ENCODE measurements at regions not wholly inside any gene's neighbourhood (a gene's known extent, or its start where the extent isn't known, plus 50 kb on each side); places are given as distances from the start of the nearest gene placed in this dataset.
"Not testable (repeated sequence)": the region's sequence is repeated elsewhere in the genome, so short reads cannot be mapped to it uniquely, and the experiment has no call there.

DNA sequence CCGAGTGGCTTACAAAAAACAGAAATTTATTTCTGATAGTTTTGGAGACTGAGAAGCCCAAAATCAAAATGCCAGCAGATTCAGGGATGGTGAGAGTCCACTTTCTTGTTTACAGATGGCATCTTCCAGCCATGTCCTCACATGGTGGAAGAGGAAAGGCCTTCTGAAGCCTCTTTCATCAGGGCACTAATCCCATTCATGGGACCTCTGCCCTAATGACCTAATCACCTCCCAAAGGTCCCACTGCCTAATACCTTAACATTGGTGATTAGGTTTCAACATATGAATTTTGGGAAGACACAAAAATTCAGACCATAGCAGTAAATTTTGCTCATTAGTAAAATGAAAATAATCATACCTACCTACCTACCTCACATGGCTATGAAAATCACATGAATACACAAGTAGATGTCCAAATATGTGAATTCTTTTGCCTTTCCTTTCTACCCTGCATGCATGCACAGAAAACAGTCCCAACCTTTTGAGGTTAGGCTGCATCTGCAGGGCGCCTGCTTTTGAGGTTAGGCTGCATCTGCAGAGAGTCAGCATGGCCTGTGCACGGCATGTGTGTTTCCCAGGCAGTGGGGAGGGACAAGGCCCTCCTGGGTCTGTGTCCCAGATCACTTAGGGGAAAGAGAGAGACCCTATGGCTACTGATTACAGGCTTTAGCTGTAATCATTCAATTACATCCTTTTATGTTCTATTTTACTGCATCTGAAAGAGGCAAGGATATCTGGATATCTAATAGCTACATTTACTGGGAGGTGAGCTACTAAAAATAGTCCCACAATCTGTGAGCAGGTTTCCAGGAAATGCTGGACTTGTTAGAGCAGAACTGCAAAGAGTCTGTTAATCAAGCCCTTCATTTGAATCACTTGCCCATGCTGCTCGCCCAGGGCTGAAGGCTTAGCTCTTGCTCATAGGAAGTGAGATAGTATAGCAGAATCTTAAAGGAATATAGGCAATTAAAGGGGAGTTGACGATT lies 497.7 kb upstream of the MARCKS start:
- no peak for DNase-seq (ENCODE audit: low read depth in 3 of 3, low spot score in 1 of 3)

DNA sequence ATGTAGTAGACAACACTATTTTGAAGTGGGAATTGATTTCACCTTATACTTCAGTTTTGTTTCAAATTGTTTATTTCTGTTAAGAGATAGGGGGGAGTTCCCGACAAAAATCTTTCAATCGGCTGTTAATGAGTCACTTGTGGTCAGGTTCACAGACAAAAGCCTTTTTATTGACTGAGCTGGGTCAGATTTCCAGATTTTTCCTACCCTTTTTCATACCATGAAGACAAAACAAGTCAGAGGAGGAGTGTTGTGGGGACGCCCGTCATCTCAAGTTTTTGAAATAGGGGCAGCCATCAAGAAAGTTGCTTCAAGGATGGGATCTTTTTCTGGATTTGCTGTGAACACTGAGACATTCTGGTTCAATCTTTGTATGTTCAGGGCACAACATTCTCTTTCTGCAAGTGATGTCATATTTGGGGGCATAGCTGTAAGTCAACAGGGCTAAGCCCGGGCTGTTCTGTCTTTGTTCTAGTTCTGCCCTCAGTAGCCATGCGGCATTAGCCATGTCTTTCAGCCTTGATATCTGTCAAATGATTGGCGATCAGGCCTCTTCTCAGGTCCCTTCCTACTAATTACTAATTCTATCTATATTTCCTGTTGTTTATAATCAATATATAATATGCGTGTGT lies 496.0 kb upstream of the MARCKS start:
- DNase-seq (ENCODE audit: low read depth in 3 of 3, low spot score in 1 of 3): no peak

DNA sequence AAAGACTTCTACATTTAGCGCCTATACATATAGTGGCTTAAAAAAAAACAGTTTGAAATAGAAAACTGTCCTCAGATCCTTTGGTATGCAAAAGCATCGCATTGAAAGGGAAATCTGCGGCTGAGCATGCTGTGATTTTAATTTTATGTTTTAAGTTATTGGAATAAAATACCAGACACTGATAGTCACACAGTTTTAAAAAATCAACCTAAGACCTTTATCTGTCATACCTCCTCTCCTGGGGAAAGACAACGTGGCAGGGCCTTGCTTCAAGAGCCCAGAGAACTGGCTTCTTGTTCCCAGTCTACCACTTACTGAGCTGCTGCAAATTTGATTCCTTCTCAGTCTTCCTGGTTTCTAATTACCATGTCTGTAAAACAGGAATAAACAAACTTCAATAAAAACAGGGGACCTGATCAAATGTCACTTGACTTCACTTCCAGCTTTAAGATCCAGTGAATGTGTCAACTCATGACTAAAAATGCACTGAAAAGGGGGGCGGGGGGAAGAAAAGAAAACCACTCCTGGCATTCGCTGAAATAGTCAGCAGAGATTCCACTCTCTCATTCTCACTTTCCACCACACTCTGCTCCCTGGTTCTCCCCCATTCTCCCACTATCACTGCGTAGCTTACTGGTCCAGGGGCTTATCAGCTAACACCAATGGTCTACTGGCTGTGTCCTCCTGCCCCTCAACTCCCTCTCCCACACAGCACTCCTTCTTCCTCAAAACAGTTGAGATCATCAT lies 494.7 kb upstream of the MARCKS start:
- no peak for DNase-seq (ENCODE audit: low read depth in 3 of 3, low spot score in 1 of 3)

DNA sequence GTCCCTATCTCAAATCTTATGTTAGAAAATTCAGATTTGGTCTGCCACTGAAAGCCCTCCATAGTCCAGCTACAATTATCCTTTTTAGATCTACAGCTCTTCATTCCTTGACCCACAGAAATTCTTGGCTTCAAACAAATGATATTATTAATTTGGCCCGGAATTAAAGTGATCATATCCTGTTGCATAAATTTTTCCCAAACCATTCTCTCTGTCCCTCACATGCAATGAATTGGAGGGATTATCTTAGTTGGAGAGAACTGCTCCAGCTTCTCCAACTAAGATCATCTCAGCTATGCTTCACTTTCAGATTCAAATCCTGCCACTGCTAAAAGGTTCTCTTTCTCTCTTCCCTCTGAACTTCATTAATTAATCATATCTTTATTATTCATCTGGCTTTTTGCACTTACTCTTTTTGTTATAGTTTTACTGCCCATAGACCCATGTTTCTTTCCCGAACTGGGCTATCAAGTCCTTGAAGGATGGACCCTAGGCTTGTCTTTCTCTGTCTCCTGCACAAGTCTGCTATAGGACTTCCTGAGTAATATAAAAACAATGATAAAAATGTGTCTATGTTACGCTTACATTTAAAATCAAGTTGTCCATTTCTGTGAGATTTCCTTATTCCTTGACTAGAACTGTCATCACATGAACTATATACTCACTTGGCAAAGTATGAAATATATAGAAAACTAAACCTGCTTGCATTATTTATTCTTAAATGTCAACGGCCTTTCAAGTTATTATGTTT lies 493.9 kb upstream of the MARCKS start:
- no peak for DNase-seq (ENCODE audit: low read depth in 3 of 3, low spot score in 1 of 3)

DNA sequence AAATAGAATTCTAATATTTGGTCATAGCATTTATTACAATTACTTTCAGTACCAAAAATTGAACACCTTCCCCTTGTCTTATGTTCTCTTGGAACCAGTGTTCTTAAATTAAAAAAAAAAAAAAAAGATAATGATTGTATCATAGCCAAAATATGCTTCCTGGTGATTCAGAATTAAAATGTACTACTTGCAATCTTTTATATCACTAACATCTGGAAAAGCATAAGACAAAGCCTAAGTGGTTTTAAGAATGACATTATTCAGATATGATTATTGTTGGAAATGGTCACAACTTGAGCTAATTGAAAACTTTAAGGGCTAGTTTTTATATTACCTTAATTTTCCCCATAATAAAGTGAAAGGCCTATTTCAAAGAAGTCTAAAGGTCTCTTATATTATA lies 493.3 kb upstream of the MARCKS start:
- no peak for DNase-seq (ENCODE audit: low read depth in 3 of 3, low spot score in 1 of 3)

DNA sequence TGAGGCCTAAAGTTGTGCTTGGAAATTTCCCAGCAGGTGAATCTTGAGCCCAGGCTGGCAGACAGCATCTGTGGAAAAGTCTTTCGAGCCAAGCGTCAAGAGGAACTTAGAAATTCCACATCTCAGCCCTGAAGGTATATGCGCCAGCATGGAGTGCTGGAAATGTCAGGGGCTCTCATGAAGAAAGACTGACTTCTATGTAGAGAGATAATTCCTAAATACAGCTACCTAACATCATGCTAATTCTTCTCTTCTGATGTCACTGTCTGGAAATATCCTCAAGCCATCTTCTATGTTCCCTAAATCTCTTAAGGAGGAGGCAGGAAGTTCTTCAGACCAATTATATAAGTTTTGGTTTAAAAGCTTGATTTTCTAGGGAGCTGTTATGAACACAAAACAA lies 492.4 kb upstream of the MARCKS start:
- no peak for DNase-seq (ENCODE audit: low read depth in 3 of 3, low spot score in 1 of 3)

DNA sequence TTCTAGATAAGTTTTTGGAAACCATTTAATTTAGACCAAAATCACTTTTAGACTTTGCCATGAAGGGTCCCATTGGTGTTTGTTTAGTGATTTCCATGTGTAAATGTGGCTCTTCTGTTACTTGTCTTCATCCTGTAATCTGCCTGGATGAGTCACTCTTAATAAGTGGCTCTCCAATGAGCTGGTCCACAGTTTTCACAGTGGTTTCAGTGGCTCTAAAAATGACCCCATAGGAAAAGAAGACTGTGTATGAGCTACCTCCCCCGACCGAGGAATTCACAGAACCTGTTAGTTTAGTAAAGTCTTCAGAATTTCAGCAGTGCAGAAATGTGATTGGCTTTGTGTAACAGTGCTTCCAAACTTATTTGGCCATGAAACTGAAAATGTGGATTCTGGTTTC lies 492.0 kb upstream of the MARCKS start:
- DNase-seq (ENCODE audit: low read depth in 3 of 3, low spot score in 1 of 3): no peak

DNA sequence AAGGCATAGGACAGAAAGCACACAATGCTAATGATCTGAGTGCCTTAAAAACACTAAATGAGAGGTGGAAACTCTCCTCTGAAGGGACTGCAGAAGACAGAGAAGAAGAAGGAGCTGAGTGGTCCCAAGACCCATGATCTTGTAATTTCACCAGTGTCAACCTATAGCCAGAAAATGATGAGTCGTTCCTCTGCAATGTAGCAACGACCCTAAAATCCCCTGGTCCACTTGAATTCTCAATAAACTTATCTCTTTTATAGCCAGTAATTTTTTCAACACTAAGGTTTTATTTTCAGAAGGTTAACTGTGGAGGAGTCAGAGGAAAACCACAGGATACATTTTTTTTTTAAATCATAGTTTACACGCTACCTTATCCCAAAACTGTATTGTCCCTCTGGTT lies 490.6 kb upstream of the MARCKS start:
- DNase-seq (ENCODE audit: low read depth in 3 of 3, low spot score in 1 of 3): no peak

DNA sequence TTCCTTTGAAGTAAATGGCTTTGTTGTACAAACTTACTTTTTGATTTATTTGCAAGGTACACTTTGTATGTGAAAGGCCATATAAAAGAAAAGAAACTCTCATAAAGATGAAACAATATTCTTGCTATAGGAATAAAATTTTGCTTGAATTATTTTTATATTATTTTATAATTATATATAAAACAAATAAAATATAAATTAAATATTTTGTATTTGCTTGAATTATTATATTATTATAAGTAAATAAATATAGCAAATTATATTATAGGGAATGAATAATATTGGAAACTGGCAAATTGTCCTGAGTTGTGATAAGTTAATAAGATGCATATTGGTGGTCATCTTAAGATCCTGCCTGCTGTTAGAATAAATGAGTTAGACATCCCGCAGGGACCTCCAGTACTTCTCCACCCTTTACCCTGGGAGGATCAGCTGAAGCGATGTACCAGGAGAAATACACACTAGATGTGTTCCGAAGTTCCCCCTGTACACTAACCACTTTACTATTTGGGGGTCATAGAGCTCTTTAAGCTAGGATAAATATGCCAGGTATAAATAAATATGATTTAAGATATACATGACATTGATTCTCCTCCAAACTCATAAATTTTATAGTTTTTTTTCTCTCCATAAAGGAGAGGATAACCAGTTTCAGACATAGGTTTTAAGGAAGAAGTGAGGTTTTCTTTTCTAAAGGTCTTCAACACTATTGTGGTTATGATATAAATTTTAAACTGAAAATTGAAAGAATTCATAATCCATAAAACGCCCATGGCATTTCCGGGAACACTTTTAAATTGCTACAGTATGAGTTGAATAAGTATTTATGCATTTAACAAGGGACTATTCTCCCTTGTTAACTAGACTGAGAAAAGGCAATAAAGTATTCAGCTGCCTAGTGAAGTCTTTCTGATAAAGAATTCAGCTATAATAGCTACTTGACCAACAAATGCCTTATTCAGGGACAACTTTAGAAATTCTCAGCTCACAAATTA lies 486.3 kb upstream of the MARCKS start:
- DNase-seq (ENCODE audit: low read depth in 3 of 3, low spot score in 1 of 3): no peak

DNA sequence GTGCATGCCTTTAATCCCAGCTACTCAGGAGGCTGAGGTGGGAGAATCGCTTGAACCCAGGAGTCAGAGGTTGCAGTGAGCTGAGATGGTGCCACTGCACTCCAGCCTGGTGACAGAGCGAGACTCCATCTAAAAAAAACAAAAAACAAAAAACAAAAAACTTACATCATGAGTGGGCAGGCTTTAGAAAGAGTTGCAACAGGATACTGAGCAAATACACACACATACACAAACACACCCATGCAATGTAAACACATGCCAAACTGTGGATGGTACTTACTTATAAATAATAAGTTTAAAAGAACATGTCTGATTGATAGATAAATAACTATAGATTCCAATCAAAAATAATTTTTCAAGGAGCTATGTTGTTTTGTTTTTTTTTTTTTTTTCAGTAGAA lies 481.7 kb upstream of the MARCKS start:
- not testable (repeated sequence) for DNase-seq (ENCODE audit: low read depth in 3 of 3, low spot score in 1 of 3)

DNA sequence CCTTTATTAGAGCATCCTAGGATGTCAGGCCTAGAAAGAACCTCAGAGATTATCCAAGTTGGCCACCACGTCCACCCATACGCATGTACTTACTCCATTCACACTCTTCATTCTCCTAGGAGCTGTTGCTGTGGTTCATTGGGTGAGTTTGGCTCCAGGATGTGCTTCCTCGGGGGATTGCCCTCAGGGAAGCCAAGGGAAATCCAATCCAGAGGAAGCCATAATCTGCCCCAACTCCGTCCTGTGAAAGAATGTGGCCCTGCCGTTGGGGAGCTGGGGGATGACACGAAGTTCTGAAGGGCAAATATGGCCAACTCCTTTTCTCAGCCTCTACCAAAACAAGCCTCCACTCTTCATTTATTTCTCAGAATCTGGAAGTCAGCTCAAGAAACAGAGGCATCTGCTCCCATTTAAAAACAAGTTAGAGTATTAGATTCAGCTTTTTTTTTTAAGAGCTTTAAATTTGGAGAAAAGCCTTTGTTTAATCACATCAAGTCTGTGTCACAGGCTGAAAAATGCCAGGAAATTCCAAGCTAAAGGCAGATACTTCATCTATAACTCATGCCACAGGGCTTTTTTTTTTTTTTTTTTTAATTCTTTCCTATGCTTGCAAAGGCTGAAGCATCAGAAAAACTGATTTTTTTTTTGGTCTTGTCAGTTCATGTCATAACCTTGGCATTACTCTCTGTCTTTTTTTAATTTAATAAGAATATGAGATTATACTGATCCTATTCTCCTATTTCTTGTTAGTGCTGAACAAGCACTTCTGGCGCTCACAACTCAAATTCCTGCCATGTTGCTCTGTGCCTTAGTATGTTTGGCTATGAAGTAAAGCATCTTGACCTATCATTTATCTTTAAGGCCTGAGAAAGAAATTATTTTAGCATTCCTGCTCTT lies 480.9 kb upstream of the MARCKS start:
- no peak for DNase-seq (ENCODE audit: low read depth in 3 of 3, low spot score in 1 of 3)

DNA sequence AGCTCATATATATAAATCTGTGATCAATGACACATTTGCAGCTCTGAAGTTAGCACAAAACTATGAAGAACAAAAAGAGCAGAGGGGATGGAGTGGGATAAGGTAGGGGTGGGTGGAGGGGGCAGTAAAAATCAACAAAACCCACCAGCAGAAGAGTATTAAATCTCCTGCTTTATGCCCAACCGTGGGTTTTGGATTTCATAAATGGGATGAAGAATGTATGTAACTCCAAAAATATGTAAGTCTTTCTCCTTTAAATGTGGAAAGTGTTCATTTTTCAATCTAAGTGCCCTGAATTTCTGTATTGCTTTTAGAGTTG lies 480.3 kb upstream of the MARCKS start:
- DNase-seq (ENCODE audit: low read depth in 3 of 3, low spot score in 1 of 3): no peak

DNA sequence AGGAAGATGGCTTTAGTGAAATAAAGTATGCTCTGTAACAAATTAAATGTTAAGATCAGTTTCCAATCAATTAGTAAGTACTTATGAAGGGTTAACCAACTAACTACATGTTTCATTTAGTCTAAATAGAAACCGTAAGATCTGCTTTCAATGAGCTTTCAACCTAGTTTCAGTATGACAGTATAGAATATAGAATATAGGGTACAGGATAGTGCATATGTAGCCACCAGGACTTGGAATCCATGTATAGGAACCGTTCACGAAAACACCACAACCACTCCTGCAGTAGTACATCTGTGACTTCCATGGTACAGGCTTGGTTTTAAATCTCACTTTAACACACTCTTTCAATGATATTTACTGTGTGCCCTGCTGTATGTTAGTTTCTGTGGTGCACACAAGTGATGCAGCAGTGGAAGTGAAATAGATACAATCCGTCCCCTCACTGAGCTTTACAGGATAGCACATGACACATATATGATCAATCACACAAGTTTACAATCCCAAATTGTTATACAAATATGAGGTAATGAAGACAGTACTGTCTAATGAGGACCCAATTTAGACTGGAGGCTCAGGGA lies 479.7 kb upstream of the MARCKS start:
- no peak for DNase-seq (ENCODE audit: low read depth in 3 of 3, low spot score in 1 of 3)

DNA sequence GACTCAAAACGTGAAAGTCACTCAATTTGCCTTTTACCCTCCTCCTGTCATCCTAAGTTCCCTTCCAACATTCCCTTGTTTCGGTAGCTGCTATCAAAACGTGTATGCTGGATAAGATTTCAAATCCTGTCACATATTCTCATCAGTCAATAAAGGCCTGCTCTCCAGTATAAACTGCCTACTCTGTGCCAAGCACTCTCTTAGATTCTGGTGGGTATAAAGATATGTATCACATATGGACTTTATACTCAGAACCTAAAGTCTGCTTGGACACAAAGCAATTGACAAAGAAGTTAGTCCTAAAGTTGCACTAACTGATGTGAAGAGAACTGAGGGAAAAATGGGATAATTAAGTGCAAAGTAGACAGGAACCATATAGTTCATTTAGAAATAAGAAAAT lies 476.6 kb upstream of the MARCKS start:
- DNase-seq (ENCODE audit: low read depth in 3 of 3, low spot score in 1 of 3): no peak

DNA sequence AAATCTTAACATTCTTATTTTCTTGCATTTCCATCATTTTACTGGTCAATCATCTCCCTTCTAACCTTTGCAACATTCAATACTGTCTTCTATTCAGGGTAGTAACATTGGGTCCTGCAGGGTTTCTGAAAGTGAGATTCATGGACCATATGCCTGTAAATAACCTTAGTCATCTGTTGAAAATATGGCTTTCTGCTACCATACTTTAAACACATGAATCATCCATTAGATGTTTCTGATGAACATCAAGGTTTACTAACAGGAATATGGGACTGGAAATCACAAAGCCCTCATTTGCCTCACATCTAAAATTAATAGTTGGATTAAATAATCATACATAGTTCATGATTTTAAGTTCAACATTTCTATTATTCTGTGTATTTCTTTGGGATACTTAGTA lies 475.9 kb upstream of the MARCKS start:
- no peak for DNase-seq (ENCODE audit: low read depth in 3 of 3, low spot score in 1 of 3)

DNA sequence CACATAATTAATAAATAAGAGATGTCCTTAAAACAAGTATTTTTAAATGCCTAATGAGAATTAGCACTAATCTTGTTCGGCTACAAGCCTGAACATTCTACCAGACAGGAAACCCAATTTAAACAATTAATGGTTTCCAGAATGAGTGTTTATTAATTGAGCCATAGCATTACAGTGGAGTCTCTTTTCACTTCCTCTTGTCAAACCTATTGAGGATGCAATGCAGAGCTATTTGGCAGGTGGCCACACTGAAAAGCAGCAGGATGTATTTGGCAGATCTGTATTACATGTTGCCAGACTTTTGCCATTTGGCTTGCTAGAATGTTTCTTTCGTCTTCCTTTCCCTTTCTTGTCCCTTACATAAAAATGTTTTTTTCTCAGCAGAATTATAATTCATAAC lies 475.2 kb upstream of the MARCKS start:
- no peak for DNase-seq (ENCODE audit: low read depth in 3 of 3, low spot score in 1 of 3)

DNA sequence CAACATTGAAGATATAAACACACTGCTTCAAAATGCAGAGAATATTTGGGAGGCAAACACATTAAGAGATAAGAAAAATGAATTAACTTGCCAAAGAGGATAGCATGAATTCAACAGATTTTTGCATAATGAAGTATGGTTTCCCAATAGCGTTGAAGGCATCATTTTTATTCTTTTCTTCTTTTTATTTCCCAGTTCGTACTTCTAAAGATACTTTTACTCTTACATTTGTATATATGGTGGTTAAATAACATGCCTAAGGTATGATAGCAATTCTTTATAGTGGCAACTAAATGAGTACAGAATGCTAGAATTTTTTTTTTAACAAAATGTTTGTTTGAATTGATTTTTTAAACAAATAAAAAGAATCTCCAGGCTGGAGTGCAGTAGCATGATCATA lies 473.4 kb upstream of the MARCKS start:
- no peak for DNase-seq (ENCODE audit: low read depth in 3 of 3, low spot score in 1 of 3)

DNA sequence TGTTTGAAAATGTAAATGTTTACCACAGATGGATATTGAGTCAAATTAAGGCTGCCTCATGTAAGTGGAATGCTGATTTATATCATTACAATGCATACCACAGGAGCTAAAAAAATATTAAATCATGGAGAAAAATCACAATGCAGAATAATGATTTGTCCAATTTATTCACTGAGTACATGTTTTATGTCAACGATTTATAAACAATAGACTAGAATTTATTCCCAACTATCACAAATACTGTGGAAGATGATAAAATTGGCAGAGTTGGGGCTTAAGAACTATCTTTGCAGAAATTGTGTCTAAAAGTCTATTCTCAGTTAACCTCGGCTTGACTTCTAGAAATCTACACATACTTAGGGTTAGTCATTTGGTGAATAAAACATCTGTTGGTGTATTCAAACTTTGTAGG lies 472.1 kb upstream of the MARCKS start:
- DNase-seq (ENCODE audit: low read depth in 3 of 3, low spot score in 1 of 3): no peak

DNA sequence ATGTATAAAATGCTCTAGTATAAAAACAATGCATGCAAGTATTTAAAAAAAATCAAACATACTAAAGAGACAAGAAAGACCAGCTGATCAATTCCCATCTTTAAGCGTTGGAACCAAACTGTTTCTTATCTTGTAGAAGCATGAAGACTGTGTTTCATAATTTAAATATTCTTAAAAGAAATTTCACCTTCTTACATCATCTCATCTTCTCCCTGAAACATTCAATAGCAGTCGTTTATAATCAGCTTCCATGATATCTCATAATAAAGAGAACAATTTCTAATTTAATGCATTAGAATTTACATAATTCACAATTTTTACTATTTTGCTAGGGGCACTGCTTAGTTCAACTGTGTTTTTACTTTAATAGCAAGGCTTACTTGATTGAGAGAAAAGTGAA lies 468.1 kb upstream of the MARCKS start:
- DNase-seq (ENCODE audit: low read depth in 3 of 3, low spot score in 1 of 3): no peak
